GM12872 (cell line): ENCODE measurements at regions not wholly inside any gene's neighbourhood (a gene's known extent, or its start where the extent isn't known, plus 50 kb on each side); places are given as distances from the start of the nearest gene placed in this dataset.

Source experiments
- CTCF ChIP-seq: IDR thresholded peaks from 3 replicates; pipeline ENCODE4 v1.5.1; 2011; ENCODE audit warnings: low read depth, mild to moderate bottlenecking, low read length, moderate library complexity; ENCODE audit not compliant: insufficient read depth

GRCh38 chr18:70700496-70700895 lies 411.7 kb downstream of the SOCS6 start:
- TF ChIP-seq CTCF: no peak

- no peak for TF ChIP-seq CTCF
Observed at GRCh38 chr18:70698574-70698973, 409.7 kb downstream of the SOCS6 start.

GRCh38 chr18:70693246-70693645 lies 404.4 kb downstream of the SOCS6 start:
- TF ChIP-seq CTCF: no peak

GRCh38 chr18:70688286-70688685 lies 399.4 kb downstream of the SOCS6 start:
- TF ChIP-seq CTCF: no peak

- no peak for TF ChIP-seq CTCF
Observed at GRCh38 chr18:70684821-70685220, 396.0 kb downstream of the SOCS6 start.

- TF ChIP-seq CTCF: no peak
Observed at GRCh38 chr18:70683263-70683662, 394.4 kb downstream of the SOCS6 start.

- no peak for TF ChIP-seq CTCF
Observed at GRCh38 chr18:70674896-70675295, 386.1 kb downstream of the SOCS6 start.

GRCh38 chr18:70673831-70674230 lies 385.0 kb downstream of the SOCS6 start:
- no peak for TF ChIP-seq CTCF
